HG02588 (cell line): ENCODE measurements at regions not wholly inside any gene's neighbourhood (a gene's known extent, or its start where the extent isn't known, plus 50 kb on each side); places are given as distances from the start of the nearest gene placed in this dataset.

Experiments
- ATAC-seq: cut with Tn5 transposase; IDR thresholded peaks from one replicate; pipeline ENCODE4 v1.9.1; 2021; ENCODE audit warnings: mild to moderate bottlenecking, moderate library complexity; ENCODE audit not compliant: unreplicated experiment

DNA sequence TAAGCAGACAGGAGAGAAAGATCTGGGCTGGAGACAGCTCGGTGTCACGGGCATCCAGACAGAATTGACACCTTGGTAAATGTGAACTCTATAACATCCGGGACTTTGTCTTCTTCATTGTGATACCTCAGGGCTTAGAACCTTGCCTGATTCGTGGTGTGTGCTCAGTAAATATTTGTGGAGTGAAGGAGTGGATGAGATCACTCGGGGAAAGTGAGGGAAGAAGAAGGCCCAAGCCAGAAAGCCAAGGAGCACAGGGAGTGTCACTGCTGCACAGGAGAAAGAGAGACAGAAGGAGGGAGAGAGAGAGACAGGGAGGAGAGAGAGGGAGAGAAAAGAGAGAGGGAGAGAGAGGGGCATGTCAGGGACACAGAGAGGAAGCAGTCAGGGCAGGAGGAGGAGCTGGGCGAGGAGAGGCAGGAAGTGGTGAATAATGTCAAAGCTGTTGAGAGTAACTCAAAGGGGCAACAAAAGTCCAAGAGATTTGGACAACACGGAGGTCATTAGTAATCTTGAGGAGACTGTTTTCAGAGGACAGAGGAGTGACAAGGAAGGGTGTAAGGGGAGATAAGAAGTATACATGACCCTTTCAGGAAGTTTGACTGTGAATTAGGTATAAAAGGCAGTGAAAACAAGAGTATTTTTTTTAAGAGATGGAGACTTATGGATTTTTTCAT, 141.6 kb upstream of the MAX start:
- ATAC-seq: no peak

GRCh38 chr14:65249471-65250161, 147.3 kb upstream of the MAX start:
- ATAC-seq: no peak

DNA sequence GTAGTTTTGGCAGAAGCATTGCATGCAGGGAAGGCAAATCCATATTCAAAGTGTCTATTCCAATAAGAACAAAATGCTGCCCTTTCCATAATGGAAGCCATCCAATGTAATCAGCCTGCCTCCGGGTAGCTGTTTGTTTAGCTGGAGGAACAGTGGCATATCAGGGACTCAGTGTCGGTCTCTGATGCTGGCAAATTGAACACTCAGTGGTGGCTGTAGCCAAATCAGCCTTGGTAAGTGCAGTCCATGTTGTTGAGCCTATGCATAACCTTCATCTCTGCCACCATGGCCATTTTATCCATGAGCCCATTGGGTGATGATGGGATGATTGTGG, 147.8 kb upstream of the MAX start:
- ATAC-seq: no peak

DNA sequence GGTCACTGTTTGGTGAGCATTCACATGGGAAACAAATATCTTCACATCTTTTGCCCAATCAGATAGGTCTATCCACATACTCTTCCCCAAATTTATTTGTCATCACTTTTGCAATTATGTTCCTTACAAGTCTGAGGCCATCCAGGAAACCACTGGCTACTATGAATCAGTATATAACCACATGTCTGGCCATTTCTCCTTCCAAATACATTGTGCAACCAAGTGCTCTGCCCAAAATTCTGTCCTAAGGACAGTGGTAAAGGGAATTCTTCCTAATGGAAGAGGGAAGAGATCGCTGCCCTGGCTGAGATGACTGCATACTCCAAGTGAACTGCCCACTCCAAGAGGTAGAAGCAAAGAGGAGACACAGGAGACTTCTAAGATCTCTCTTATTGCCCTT, 148.9 kb upstream of the MAX start:
- ATAC-seq: no peak

GRCh38 chr14:65252482-65253255, 150.4 kb upstream of the MAX start:
- no peak for ATAC-seq

GRCh38 chr14:65255029-65255545, 152.8 kb upstream of the MAX start:
- no peak for ATAC-seq

- ATAC-seq: no peak
Measured at GRCh38 chr14:65255583-65256461, 153.5 kb upstream of the MAX start.

GRCh38 chr14:65256714-65257113, 154.4 kb upstream of the MAX start:
- no peak for ATAC-seq

DNA sequence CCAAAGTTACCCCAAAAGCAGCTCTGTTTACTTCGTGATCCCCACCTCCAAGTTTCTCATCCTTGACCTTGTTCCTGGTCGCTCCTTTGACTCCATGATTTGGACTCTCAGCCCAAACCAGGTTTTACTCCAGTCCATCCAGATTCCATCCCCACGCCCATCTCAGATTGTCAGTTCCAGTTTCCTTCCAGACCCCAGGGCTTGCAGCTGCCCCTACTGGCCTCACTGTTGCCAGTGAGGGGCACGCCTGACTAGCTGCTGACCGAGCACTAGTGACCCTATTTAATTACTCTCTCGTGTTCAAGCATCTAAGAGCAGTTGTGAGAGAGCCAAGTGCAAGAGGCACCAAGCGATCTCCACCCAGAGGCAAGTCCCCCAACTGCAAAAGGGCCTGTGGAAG, 155.1 kb upstream of the FUT8 start:
- ATAC-seq: no peak

DNA sequence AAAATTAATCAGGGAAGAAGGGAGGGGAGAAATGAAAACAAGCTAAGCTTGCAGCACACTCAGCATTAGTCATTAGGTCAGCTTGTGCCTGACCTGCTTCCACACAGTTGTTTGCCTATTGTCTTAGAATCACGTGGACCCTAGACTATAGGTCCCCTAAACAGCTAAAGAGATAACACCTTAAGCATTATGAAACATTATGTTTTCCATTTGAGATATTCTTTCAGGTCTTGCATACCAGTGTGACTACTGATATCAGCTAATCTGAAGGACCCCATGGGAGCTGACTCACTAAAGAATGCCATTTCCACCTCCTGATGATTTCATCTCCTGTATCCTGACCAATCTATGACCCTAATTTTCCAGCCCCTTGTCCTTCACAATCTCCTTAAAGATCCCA, 154.1 kb upstream of the FUT8 start:
- ATAC-seq: no peak

DNA sequence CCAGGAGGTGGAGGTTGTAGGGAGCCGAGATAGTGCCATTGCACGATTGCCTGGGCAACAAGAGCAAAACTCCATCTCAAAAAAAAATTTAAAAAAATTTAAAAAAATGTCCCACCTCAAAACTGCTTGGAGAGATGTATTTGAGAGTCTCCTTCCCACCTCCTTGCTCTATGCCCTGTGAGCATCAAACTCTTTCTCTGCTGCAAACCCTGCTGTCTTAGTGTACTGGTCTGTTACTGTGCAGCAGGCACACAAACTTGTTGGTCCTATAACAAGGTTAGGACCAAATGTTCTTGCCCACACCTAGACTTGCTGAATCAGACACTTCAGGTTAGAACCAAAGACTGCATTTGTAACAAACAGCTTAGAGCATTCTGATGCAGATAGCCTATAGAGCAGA, 153.5 kb upstream of the FUT8 start:
- ATAC-seq: no peak

DNA sequence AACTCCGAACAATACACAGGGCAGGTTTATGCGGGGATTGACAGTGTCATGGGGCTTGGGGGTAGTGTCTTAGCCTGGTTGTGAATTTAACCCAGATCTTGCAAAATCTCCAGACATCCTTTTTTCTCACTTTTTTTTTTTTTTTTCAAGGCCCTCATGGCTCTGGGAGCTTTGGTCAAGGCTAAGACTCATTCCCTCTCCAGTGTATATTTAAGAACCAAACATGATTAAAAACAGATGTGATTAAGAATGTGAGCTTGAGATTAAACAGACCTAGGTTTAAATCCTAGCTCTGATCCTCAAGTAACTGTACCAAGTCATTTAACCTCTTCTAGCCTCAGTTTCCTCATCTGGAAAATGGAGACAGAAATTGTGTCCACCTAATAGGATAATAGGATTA, 151.7 kb upstream of the FUT8 start:
- ATAC-seq: no peak

DNA sequence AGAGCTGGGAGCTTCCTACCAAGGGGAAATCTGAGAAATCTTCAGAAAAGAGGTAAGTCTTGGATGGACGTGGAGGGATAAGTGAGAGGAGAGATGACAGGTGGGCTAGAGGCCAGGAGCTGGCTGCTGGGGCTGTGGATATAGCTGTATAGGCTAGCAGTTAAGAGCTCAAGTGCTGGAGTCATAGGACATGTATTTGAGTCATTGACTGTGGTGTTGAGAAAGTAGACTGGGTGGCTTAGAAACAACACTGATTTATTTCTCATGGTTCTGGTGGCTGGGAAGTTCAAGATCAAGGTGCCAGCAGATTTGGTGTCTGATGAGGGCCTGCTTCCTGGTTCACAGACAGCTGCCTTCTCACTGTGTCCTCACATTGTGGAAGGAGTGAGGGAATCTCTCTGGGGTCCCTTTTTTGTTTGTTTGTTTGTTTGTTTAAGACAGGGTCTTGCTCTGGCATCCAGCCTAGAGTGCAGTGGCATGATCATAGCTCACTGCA, 151.1 kb upstream of the FUT8 start:
- no peak for ATAC-seq

- ATAC-seq: no peak
Measured at GRCh38 chr14:65261946-65262345, 150.6 kb upstream of the FUT8 start.

DNA sequence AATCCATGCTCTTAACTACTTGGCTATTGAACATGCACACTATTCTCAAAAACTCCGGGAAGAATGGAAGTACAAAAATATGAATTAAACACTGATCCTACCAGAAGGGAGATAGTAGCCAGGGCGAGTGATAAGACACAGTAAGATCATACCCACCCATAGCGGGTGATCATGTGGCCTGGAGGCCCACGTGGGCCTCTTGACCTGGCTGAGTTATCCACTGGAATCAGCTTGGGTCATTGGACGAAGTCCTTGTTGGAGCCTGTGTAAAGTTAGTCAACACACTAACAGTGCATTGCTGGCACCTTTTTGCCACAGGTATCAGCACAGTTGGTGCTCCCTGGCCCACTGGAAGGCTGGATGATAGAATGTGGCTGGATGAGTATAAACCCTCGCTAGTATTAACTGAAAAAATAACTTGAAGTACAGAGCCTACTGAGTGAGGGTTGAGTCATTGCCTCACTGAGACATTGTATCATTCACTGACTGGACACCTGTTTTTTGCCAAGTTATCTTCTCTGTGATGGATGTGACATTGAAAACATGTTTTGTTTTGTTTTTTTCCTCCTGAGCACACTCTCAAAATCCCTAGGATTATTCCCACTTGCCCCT, 149.2 kb upstream of the FUT8 start:
- ATAC-seq: no peak

GRCh38 chr14:65267856-65268255, 144.7 kb upstream of the FUT8 start:
- no peak for ATAC-seq

DNA sequence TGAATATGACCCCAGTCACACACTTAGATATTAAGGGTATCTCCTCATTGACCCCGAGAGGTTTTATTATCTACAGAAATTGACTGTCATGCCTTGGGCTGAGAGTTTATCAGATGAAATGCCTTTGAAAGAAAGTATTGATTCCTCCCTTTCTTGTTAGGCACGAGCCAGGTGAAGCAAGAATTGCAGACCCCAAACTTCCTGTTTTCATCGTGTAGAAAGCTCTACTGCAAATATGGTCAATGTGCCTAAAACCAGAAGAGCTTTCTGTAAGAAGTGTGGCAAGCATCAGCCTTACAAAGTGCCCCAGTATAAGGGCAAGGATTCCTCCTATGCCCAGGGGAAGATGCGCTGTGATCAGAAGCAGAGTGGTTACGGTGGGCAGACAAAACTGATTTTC, 143.9 kb upstream of the FUT8 start:
- no peak for ATAC-seq

DNA sequence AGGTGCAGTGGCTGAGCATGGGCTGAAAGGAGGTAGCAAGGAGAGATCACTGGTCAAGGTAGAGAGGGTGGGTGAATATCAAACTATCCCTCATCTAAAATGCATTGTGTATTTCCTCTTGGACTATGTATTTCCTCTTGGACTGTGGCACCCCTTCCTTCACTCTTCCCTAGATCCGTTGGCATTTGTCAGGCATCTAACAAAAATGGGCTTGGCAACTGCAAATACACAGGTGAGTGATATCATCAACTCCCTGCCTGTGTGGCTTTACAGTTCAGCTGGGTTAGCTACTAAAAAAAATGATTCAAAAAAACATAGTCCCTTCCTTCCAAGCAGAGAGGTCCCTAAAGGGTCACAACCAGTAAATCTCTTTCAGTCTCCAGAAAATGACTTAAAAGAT, 142.8 kb upstream of the FUT8 start:
- no peak for ATAC-seq

DNA sequence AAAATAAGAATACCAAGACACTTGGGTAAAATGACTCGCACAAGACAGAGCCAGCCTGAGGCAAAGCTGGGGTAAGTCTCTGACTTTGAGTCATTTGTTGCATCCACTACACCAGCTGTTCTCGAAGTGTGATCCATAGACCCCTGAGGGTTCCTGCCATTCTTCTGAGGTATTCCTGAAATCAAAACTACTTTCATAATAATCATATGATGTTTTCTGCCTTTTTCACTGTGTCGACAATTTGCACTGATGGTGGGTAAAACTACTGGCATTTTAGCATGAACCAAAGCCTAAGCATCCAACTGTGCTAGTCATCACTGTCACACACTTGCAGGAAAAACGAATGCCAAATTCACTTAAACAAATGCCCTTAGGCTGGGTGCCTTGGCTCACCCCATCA, 135.5 kb upstream of the FUT8 start:
- ATAC-seq: no peak

GRCh38 chr14:65277580-65278270, 134.8 kb upstream of the FUT8 start:
- ATAC-seq: no peak
